ENCODE measurements at regions not wholly inside any gene's neighbourhood (a gene's known extent, or its start where the extent isn't known, plus 50 kb on each side); places are given as distances from the start of the nearest gene placed in this dataset.
"Not testable (repeated sequence)": the region's sequence is repeated elsewhere in the genome, so short reads cannot be mapped to it uniquely, and the experiment has no call there.

- not testable (repeated sequence) for H3K27me3 ChIP-seq (ENCODE audit: control insufficient read depth, insufficient read depth, low read length); H3K36me3 ChIP-seq (ENCODE audit: control insufficient read depth, insufficient read depth, low read length); H3K9ac ChIP-seq (ENCODE audit: low read depth, low read length); H3K4me1 ChIP-seq (ENCODE audit: control insufficient read depth, insufficient read depth, low read length); H3K4me3 ChIP-seq (ENCODE audit: low read depth, low read length)
- H3K9me3 ChIP-seq (ENCODE audit: control insufficient read depth, insufficient read depth, low read length), result peaks cover 26% of the 10 kb centered on the region
Observed at GRCh38 chr17:83205387-83206035, 126.1 kb downstream of the METRNL start.

DNA sequence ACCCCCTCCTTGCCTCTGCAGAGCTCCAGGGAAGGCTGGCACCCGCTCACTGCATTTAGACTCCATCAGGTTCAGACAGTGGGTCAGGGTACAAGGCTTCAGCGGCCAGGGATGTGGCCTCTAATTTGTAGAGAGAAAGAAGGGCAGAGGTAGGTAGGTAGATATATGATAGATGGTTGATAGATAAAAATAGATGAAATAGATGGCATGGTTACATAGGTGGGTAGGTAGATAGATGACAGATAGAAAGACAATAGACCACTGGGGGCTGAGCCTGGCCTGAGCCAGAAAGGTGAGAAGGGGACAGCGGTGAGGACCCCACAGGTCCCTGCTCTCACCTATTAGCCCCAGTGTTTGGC, 126.6 kb downstream of the METRNL start:
- not testable (repeated sequence) for H3K4me1 ChIP-seq (ENCODE audit: control insufficient read depth, insufficient read depth, low read length); H3K27me3 ChIP-seq (ENCODE audit: control insufficient read depth, insufficient read depth, low read length); H3K9ac ChIP-seq (ENCODE audit: low read depth, low read length); H3K4me3 ChIP-seq (ENCODE audit: low read depth, low read length); H3K36me3 ChIP-seq (ENCODE audit: control insufficient read depth, insufficient read depth, low read length)
- peaks cover 24% of the 10 kb centered on the region for H3K9me3 ChIP-seq (ENCODE audit: control insufficient read depth, insufficient read depth, low read length)

- not testable (repeated sequence) for H3K36me3 ChIP-seq (ENCODE audit: control insufficient read depth, insufficient read depth, low read length); H3K27me3 ChIP-seq (ENCODE audit: control insufficient read depth, insufficient read depth, low read length)
Observed at GRCh38 chr17:83206819-83207588, 127.6 kb downstream of the METRNL start.

DNA sequence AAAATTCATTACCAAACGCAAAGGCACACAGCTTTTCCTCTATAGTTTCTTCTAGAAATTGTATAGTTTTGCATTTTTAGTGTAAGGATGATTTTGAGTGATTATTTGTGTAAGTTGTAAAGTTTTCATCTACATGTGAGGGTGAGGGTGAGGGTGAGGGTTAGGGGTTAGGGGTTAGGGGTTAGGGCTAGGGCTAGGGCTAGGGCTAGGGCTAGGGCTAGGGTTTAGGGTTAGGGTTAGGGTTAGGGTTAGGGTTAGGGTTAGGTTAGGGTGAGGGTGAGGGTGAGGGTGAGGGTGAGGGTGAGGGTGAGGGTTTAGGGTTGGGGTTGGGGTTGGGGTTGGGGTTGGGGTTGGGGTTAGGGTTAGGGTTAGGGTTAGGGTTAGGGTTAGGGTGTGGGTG, 167.6 kb downstream of the METRNL start:
- not testable (repeated sequence) for H3K9ac ChIP-seq (ENCODE audit: low read depth, low read length); H3K4me3 ChIP-seq (ENCODE audit: low read depth, low read length); H3K36me3 ChIP-seq (ENCODE audit: control insufficient read depth, insufficient read depth, low read length); H3K4me1 ChIP-seq (ENCODE audit: control insufficient read depth, insufficient read depth, low read length); H3K27me3 ChIP-seq (ENCODE audit: control insufficient read depth, insufficient read depth, low read length); H3K9me3 ChIP-seq (ENCODE audit: control insufficient read depth, insufficient read depth, low read length)

More at GRCh38 chr17:83206819-83207588, 127.6 kb downstream of the METRNL start:
- not testable (repeated sequence) for H3K4me1 ChIP-seq (ENCODE audit: control insufficient read depth, insufficient read depth, low read length); H3K4me3 ChIP-seq (ENCODE audit: low read depth, low read length); H3K9ac ChIP-seq (ENCODE audit: low read depth, low read length)
- peaks cover 20% of the 10 kb centered on the region for H3K9me3 ChIP-seq (ENCODE audit: control insufficient read depth, insufficient read depth, low read length)
